Gastrocnemius medialis (tissue), 4 donors: ENCODE measurements at regions not wholly inside any gene's neighbourhood (a gene's known extent, or its start where the extent isn't known, plus 50 kb on each side); places are given as distances from the start of the nearest gene placed in this dataset.

Source experiments
- ATAC-seq, 2 donors: fragments of 150-250 bp; one replicate each; pipeline ENCODE4 v1.9.1; 2016
- DNase-seq, 2 donors: peaks; one replicate each; pipeline ENCODE4 v3.0.0-alpha.2; 2019
- H3K27ac ChIP-seq, 4 donors: fragments of 200-600 bp; sonication (generic); 1 replicate in 1 of 4; 2 replicates in 3 of 4; pipeline ENCODE4 v1.5.1; 2016 to 2018; ENCODE audit warnings: mild to moderate bottlenecking in 2 of 4, moderate library complexity in 1 of 4
- H3K27me3 ChIP-seq, 3 donors: fragments of 200-600 bp; sonication (generic) in 2 of 3; 1 replicate in 1 of 3; 2 replicates in 2 of 3; pipeline versions ENCODE4 v1.5.1 to v1.6.0; 2016 to 2019; ENCODE audit warnings: mild to moderate bottlenecking in 1 of 3, moderate library complexity in 1 of 3
- H3K36me3 ChIP-seq, 2 donors: fragments of 200-600 bp; sonication (generic) in 1 of 2; one replicate each; pipeline ENCODE4 v1.5.1; 2017 to 2018
- H3K4me1 ChIP-seq, 2 donors: fragments of 200-600 bp; sonication (generic) in 1 of 2; one replicate each; pipeline ENCODE4 v1.5.1; 2016 to 2017; ENCODE audit warnings: mild to moderate bottlenecking in 2 of 2
- H3K4me3 ChIP-seq, 4 donors: fragments of 200-600 bp; sonication (generic) in 3 of 4; 1 replicate in 1 of 4; 2 replicates in 3 of 4; pipeline ENCODE4 v1.5.1; 2016 to 2019; ENCODE audit warnings: mild to moderate bottlenecking in 2 of 4
- H3K9me3 ChIP-seq, 3 donors: fragments of 200-600 bp; sonication (generic) in 2 of 3; 1 replicate in 1 of 3; 2 replicates in 2 of 3; pipeline ENCODE4 v1.5.1; 2016 to 2019
- CTCF ChIP-seq, 5 experiments: fragments of 450-650 bp in 3 of 5; fragments of 200-600 bp in 2 of 5; sonication (generic) in 2 of 5; IDR thresholded peaks in 4 of 5; conservative IDR thresholded peaks in 1 of 5; 1 replicate in 4 of 5; 2 replicates in 1 of 5; pipeline ENCODE4 v1.5.1; 2016 to 2019; ENCODE audit warnings: antibody characterized with exemption in 5 of 5, mild to moderate bottlenecking in 3 of 5, moderate library complexity in 3 of 5
- POLR2A ChIP-seq, 2 donors: fragments of 450-650 bp; IDR thresholded peaks; one replicate each; pipeline ENCODE4 v1.6.1; 2017; ENCODE audit warnings: antibody characterized with exemption in 2 of 2, mild to moderate bottlenecking in 2 of 2, moderate library complexity in 2 of 2
- in situ Hi-C, 4 donors: fragments of 200-750 bp; cut with MboI; loops; one replicate each; pipeline versions ENCODE4 v1.15.0 to v1.8.0; 2017; ENCODE audit warnings: low sequenced_read_pairs in 4 of 4
- intact Hi-C: fragments of 100-400 bp; cut with DNase I; formaldehyde crosslinking; loops from one replicate; pipeline ENCODE4 v1.15.1; 2023; ENCODE audit warnings: low total_unique reads

GRCh38 chr1:65694126-65694525 lies 98.6 kb upstream of the PDE4B start:
- intact Hi-C loops (no loop called here), in situ Hi-C loops (loop anchor here (25.0 kb wide), 3 partner anchors 257 to 607 kb away; no protein-coding TSS in a partner anchor)
- no peak for DNase-seq
- H3K27ac ChIP-seq: no peak overlapping the region
- no peaks in the 10 kb centered on the region for H3K27me3 ChIP-seq
- no peak for ATAC-seq
- no peak for TF ChIP-seq CTCF (IDR thresholded peaks at IDR 0.05 in 4 of 5, conservative IDR thresholded peaks at IDR 0.05 in 1 of 5)
- TF ChIP-seq POLR2A (IDR thresholded peaks at IDR 0.05): no peak
- H3K9me3 ChIP-seq: no peaks in the 10 kb centered on the region
- peaks cover 18 to 19% of the 10 kb centered on the region in 2 donors for H3K4me1 ChIP-seq
- no peaks in the 10 kb centered on the region for H3K36me3 ChIP-seq
- no peak overlapping the region for H3K4me3 ChIP-seq

- intact Hi-C loops: no loop called here
- H3K27me3 ChIP-seq: no peaks in the 10 kb centered on the region
- no peak for DNase-seq
- in situ Hi-C loops: loop anchor here (25.0 kb wide), 3 partner anchors 258 to 608 kb away; no protein-coding TSS in a partner anchor
- no peaks in the 10 kb centered on the region for H3K9me3 ChIP-seq
- no peak overlapping the region for H3K4me3 ChIP-seq
- no peaks in the 10 kb centered on the region for H3K36me3 ChIP-seq
- no peak overlapping the region for H3K27ac ChIP-seq
- ATAC-seq: no peak
- TF ChIP-seq CTCF (IDR thresholded peaks at IDR 0.05 in 4 of 5, conservative IDR thresholded peaks at IDR 0.05 in 1 of 5): no peak
- no peak for TF ChIP-seq POLR2A (IDR thresholded peaks at IDR 0.05)
- peaks cover 18 to 19% of the 10 kb centered on the region in 2 donors for H3K4me1 ChIP-seq
Observed at GRCh38 chr1:65694933-65695332, 97.8 kb upstream of the PDE4B start.

GRCh38 chr1:65698590-65698989 lies 94.1 kb upstream of the PDE4B start:
- H3K4me1 ChIP-seq: no peaks in the 10 kb centered on the region
- no peak overlapping the region for H3K27ac ChIP-seq
- H3K36me3 ChIP-seq: no peaks in the 10 kb centered on the region
- in situ Hi-C loops (loop anchor here (25.0 kb wide), 3 partner anchors 261 to 611 kb away; no protein-coding TSS in a partner anchor), intact Hi-C loops (no loop called here)
- no peak overlapping the region for H3K4me3 ChIP-seq
- no peaks in the 10 kb centered on the region for H3K27me3 ChIP-seq
- no peaks in the 10 kb centered on the region for H3K9me3 ChIP-seq
- DNase-seq (no peak), ATAC-seq (no peak)
- no peak for TF ChIP-seq CTCF (IDR thresholded peaks at IDR 0.05 in 4 of 5, conservative IDR thresholded peaks at IDR 0.05 in 1 of 5)
- no peak for TF ChIP-seq POLR2A (IDR thresholded peaks at IDR 0.05)

GRCh38 chr1:65703853-65704252 lies 88.8 kb upstream of the PDE4B start:
- H3K4me3 ChIP-seq: no peak overlapping the region
- intact Hi-C loops (no loop called here), in situ Hi-C loops (no loop called here)
- ATAC-seq: no peak
- no peaks in the 10 kb centered on the region for H3K36me3 ChIP-seq
- no peaks in the 10 kb centered on the region for H3K9me3 ChIP-seq
- no peak for TF ChIP-seq CTCF (IDR thresholded peaks at IDR 0.05 in 4 of 5, conservative IDR thresholded peaks at IDR 0.05 in 1 of 5)
- no peak for TF ChIP-seq POLR2A (IDR thresholded peaks at IDR 0.05)
- H3K27me3 ChIP-seq: no peaks in the 10 kb centered on the region
- H3K4me1 ChIP-seq: no peaks in the 10 kb centered on the region
- DNase-seq: no peak
- no peak overlapping the region for H3K27ac ChIP-seq

GRCh38 chr1:65704318-65704717 lies 88.4 kb upstream of the PDE4B start:
- H3K9me3 ChIP-seq: no peaks in the 10 kb centered on the region
- no peaks in the 10 kb centered on the region for H3K4me1 ChIP-seq
- intact Hi-C loops: no loop called here
- H3K27me3 ChIP-seq: no peaks in the 10 kb centered on the region
- no peak for ATAC-seq
- in situ Hi-C loops: no loop called here
- no peak overlapping the region for H3K27ac ChIP-seq
- DNase-seq: no peak
- H3K36me3 ChIP-seq: no peaks in the 10 kb centered on the region
- no peak for TF ChIP-seq POLR2A (IDR thresholded peaks at IDR 0.05)
- no peak for TF ChIP-seq CTCF (IDR thresholded peaks at IDR 0.05 in 4 of 5, conservative IDR thresholded peaks at IDR 0.05 in 1 of 5)
- no peak overlapping the region for H3K4me3 ChIP-seq
